IMR-90 (cell line): ENCODE measurements at regions not wholly inside any gene's neighbourhood (a gene's known extent, or its start where the extent isn't known, plus 50 kb on each side); places are given as distances from the start of the nearest gene placed in this dataset.

Experiments used
- ATAC-seq: fragments of 200-7000 bp; cut with Tn5 transposase; 2 replicates; pipeline ENCODE4 v1.9.1; 2020; ENCODE audit warnings: low read depth, mild to moderate bottlenecking, moderate library complexity
- BruUV-seq: library from RNA; stranded (reverse); fragments of 400-500 nt; replicated peaks from 2 replicates; lab custom pipeline; 2021; lab: Mats Ljungman, UMichigan
- CTCF ChIA-PET: fragments of 300-600 bp; formaldehyde crosslinking; extraction: SDS; loops from one replicate; lab custom pipeline; 2021; ENCODE audit warnings: antibody characterized with exemption; lab: Yijun Ruan, JAX
- POLR2A ChIA-PET: fragments of 300-600 bp; sonication (Branson Sonifier 250); formaldehyde crosslinking; loops from one replicate; lab custom pipeline; 2022; ENCODE audit warnings: antibody characterized with exemption; ENCODE audit not compliant: unreplicated experiment; lab: Charles Lee
- DNase-seq: peaks from one replicate; pipeline ENCODE4 v3.0.0; 2013
- H2AFZ ChIP-seq: replicated peaks from 2 replicates; pipeline ENCODE3; 2013; ENCODE audit warnings: low read length, mild to moderate bottlenecking; ENCODE audit not compliant: poor library complexity
- H2AK5ac ChIP-seq: 2 replicates; pipeline ENCODE4 v1.6.1; 2013; ENCODE audit warnings: low read depth, low read length, inconsistent platforms
- H2AK9ac ChIP-seq: replicated peaks from 2 replicates; pipeline ENCODE3; 2013; ENCODE audit warnings: mild to moderate bottlenecking, low read depth, low read length, moderate library complexity; ENCODE audit not compliant: poor library complexity
- H2BK120ac ChIP-seq: 2 replicates; pipeline ENCODE4 v1.6.1; 2013; ENCODE audit warnings: low read depth, low read length, inconsistent platforms
- H2BK15ac ChIP-seq: 3 replicates; pipeline ENCODE4 v1.6.1; 2013; ENCODE audit warnings: low read depth, low read length, inconsistent platforms
- H2BK20ac ChIP-seq: 2 replicates; pipeline ENCODE4 v1.6.1; 2013; ENCODE audit warnings: low read depth, mild to moderate bottlenecking, inconsistent platforms, low read length, moderate library complexity
- H2BK5ac ChIP-seq: 2 replicates; pipeline ENCODE4 v1.6.1; 2013; ENCODE audit warnings: mild to moderate bottlenecking, low read depth, low read length, inconsistent platforms; ENCODE audit not compliant: poor library complexity, severe bottlenecking
- H3K14ac ChIP-seq: replicated peaks from 2 replicates; pipeline ENCODE4 v1.6.1; 2013; ENCODE audit warnings: low read depth, low read length, inconsistent platforms
- H3K18ac ChIP-seq: 2 replicates; pipeline ENCODE4 v1.6.1; 2013; ENCODE audit warnings: low read depth, low read length, control low read depth
- H3K23ac ChIP-seq: 2 replicates; pipeline ENCODE4 v1.6.1; 2013; ENCODE audit warnings: low read depth, low read length, inconsistent platforms
- H3K27ac ChIP-seq: 2 replicates; pipeline ENCODE4 v1.5.1; 2013; ENCODE audit warnings: mild to moderate bottlenecking, control low read depth, low read length; ENCODE audit not compliant: insufficient read depth
- H3K27me3 ChIP-seq: 2 replicates; pipeline ENCODE4 v1.6.1; 2013; ENCODE audit warnings: low read length; ENCODE audit not compliant: control insufficient read depth, insufficient read depth
- H3K36me3 ChIP-seq: 2 replicates; pipeline ENCODE4 v1.6.1; 2013; ENCODE audit warnings: low read length, mixed read lengths; ENCODE audit not compliant: control insufficient read depth, insufficient read depth
- H3K4ac ChIP-seq: 2 replicates; pipeline ENCODE4 v1.6.1; 2013; ENCODE audit warnings: low read depth, low read length, inconsistent platforms
- H3K4me1 ChIP-seq: 2 replicates; pipeline ENCODE4 v1.6.1; 2013; ENCODE audit warnings: low read length, mixed read lengths; ENCODE audit not compliant: control insufficient read depth, insufficient read depth
- H3K4me2 ChIP-seq: 2 replicates; pipeline ENCODE4 v1.6.1; 2013; ENCODE audit warnings: low read depth, mild to moderate bottlenecking, control low read depth, low read length, moderate library complexity
- H3K4me3 ChIP-seq: 2 replicates; pipeline ENCODE4 v1.5.1; 2013; ENCODE audit warnings: low read depth, mild to moderate bottlenecking, control low read depth, low read length, moderate library complexity; ENCODE audit not compliant: insufficient read depth
- H3K56ac ChIP-seq: 2 replicates; pipeline ENCODE4 v1.6.1; 2013; ENCODE audit warnings: low read length, inconsistent platforms; ENCODE audit not compliant: insufficient read depth; ENCODE audit errors: extremely low read depth
- H3K79me1 ChIP-seq, 2 experiments: 2 replicates each; pipeline ENCODE4 v1.6.1; 2013; ENCODE audit warnings: low read length in 2 of 2, inconsistent platforms in 1 of 2, low read depth in 1 of 2
- H3K9ac ChIP-seq: 2 replicates; pipeline ENCODE4 v1.6.1; 2013; ENCODE audit warnings: low read depth, low read length, control low read depth
- H3K9me1 ChIP-seq: 2 replicates; pipeline ENCODE4 v1.6.1; 2013; ENCODE audit warnings: low read length, inconsistent platforms; ENCODE audit not compliant: insufficient read depth
- H3K9me3 ChIP-seq: 2 replicates; pipeline ENCODE4 v1.6.1; 2013; ENCODE audit warnings: low read length; ENCODE audit not compliant: control insufficient read depth, insufficient read depth
- H4K20me1 ChIP-seq: 2 replicates; pipeline ENCODE4 v1.6.1; 2013; ENCODE audit warnings: low read length, inconsistent platforms; ENCODE audit not compliant: insufficient read depth
- H4K5ac ChIP-seq: 2 replicates; pipeline ENCODE4 v1.6.1; 2013; ENCODE audit warnings: mild to moderate bottlenecking, low read depth, low read length, control low read depth
- H4K8ac ChIP-seq, 2 experiments: 2 replicates each; pipeline ENCODE4 v1.6.1; 2013; ENCODE audit warnings: low read depth in 2 of 2, low read length in 2 of 2, control low read depth in 1 of 2, inconsistent platforms in 1 of 2
- H4K91ac ChIP-seq: 2 replicates; pipeline ENCODE4 v1.6.1; 2013; ENCODE audit warnings: low read depth, low read length, inconsistent platforms; ENCODE audit not compliant: insufficient read depth
- BHLHE40 ChIP-seq: fragments of 150-350 bp; IDR thresholded peaks from 2 replicates; pipeline ENCODE4 v1.6.1; 2016; ENCODE audit warnings: mild to moderate bottlenecking, low read depth, low read length
- CEBPB ChIP-seq: IDR thresholded peaks from 2 replicates; pipeline ENCODE4 v1.6.1; 2012; ENCODE audit warnings: low read depth, low read length, improper control_type of control experiment
- CHD1 ChIP-seq: IDR thresholded peaks from 2 replicates; pipeline ENCODE4 v1.6.1; 2012; ENCODE audit warnings: low read depth, low read length, improper control_type of control experiment
- CTCF ChIP-seq: conservative IDR thresholded peaks from 2 replicates; pipeline ENCODE4 v1.5.1; 2012; ENCODE audit warnings: mild to moderate bottlenecking, low read depth, low read length, improper control_type of control experiment
- ELK1 ChIP-seq: fragments of 150-350 bp; IDR thresholded peaks from 2 replicates; pipeline ENCODE4 v1.6.1; 2016; ENCODE audit warnings: low read depth, mild to moderate bottlenecking, low read length, moderate library complexity, borderline replicate concordance
- FOS ChIP-seq: fragments of 150-350 bp; IDR thresholded peaks from 2 replicates; pipeline ENCODE4 v1.6.1; 2016; ENCODE audit warnings: low read depth, low read length
- MAFK ChIP-seq: IDR thresholded peaks from 2 replicates; pipeline ENCODE4 v1.6.1; 2012; ENCODE audit warnings: low read depth, low read length, improper control_type of control experiment
- MAZ ChIP-seq: IDR thresholded peaks from 2 replicates; pipeline ENCODE4 v1.6.1; 2012; ENCODE audit warnings: low read depth, mild to moderate bottlenecking, low read length, improper control_type of control experiment, moderate library complexity, borderline replicate concordance
- MXI1 ChIP-seq: IDR thresholded peaks from 2 replicates; pipeline ENCODE4 v1.6.1; 2012; ENCODE audit warnings: low read depth, mild to moderate bottlenecking, low read length, moderate library complexity, borderline replicate concordance
- NFE2L2 ChIP-seq: fragments of 150-350 bp; IDR thresholded peaks from 2 replicates; pipeline ENCODE4 v1.6.1; 2016; ENCODE audit warnings: low read depth, mild to moderate bottlenecking, low read length
- POLR2A ChIP-seq: IDR thresholded peaks from 2 replicates; pipeline ENCODE4 v1.6.1; 2012; ENCODE audit warnings: mild to moderate bottlenecking, low read depth, low read length
- RAD21 ChIP-seq: IDR thresholded peaks from 2 replicates; pipeline ENCODE4 v1.6.1; 2012; ENCODE audit warnings: low read length, improper control_type of control experiment
- RCOR1 ChIP-seq: IDR thresholded peaks from 2 replicates; pipeline ENCODE4 v1.6.1; 2012; ENCODE audit warnings: mild to moderate bottlenecking, low read length, improper control_type of control experiment; ENCODE audit not compliant: insufficient replicate concordance
- RFX5 ChIP-seq: IDR thresholded peaks from 2 replicates; pipeline ENCODE4 v1.8.0; 2012; ENCODE audit warnings: low read depth, mild to moderate bottlenecking, low read length, moderate library complexity
- SMC3 ChIP-seq: fragments of 150-350 bp; IDR thresholded peaks from 2 replicates; pipeline ENCODE4 v1.6.1; 2016; ENCODE audit warnings: low read depth, mild to moderate bottlenecking, antibody characterized with exemption, low read length, moderate library complexity
- USF2 ChIP-seq: fragments of 150-350 bp; IDR thresholded peaks from 2 replicates; pipeline ENCODE4 v1.6.1; 2017; ENCODE audit warnings: mild to moderate bottlenecking, antibody characterized with exemption, low read length, low read depth
- WGBS, 2 experiments: methylation state at CpG; one replicate each; pipeline versions ENCODE4 v1.1.5 to v1.1.7; 2013; ENCODE audit warnings: missing lambda C conversion rate in 2 of 2; ENCODE audit not compliant: insufficient read length in 1 of 2; ENCODE audit errors: extremely low coverage in 2 of 2; 5-methylcytosine and 5-hydroxymethylcytosine counted together
- dilution Hi-C: fragments of 300-500 bp; cut with HindIII; formaldehyde crosslinking; loops from one replicate; pipeline ENCODE4 v1.14.3; 2018; ENCODE audit warnings: low sequenced_read_pairs; ENCODE audit not compliant: unreplicated experiment
- in situ Hi-C: fragments of 300-500 bp; cut with MboI; formaldehyde crosslinking; loops from 3 replicates; pipeline ENCODE4 v1.14.3; 2019; ENCODE audit warnings: low sequenced_read_pairs, inconsistent platforms, mixed read lengths
- intact Hi-C: fragments of 100-400 bp; cut with micrococcal nuclease; formaldehyde crosslinking; loops from 2 replicates; pipeline ENCODE4 v1.10.0; 2022

- no peak overlapping the region for H2BK5ac ChIP-seq
- H3K4me2 ChIP-seq, result no peak overlapping the region
- no peaks in the 10 kb centered on the region for H3K79me1 ChIP-seq
- no peak for ATAC-seq
- CTCF ChIA-PET, result no interaction called here
- H3K23ac ChIP-seq, result no peak overlapping the region
- intact Hi-C loops, result no loop called here
- H3K14ac ChIP-seq, result no peak overlapping the region
- no peak overlapping the region for H3K18ac ChIP-seq
- POLR2A ChIA-PET, result no interaction called here
- H2BK20ac ChIP-seq, result no peak overlapping the region
- in situ Hi-C loops, result no loop called here
- no peak overlapping the region for H2AK5ac ChIP-seq
- H2AK9ac ChIP-seq, result no peak overlapping the region
- H4K20me1 ChIP-seq, result no peaks in the 10 kb centered on the region
- H3K4me3 ChIP-seq, result no peak overlapping the region
- H3K9me3 ChIP-seq, result peaks cover 33% of the 10 kb centered on the region
- no peaks in the 10 kb centered on the region for H3K9me1 ChIP-seq
- no peak overlapping the region for H3K4ac ChIP-seq
- no peak overlapping the region for H3K27ac ChIP-seq
- H3K4me1 ChIP-seq, result no peaks in the 10 kb centered on the region
- no TSS peak for BruUV-seq
- H2AFZ ChIP-seq, result no peak overlapping the region
- H3K9ac ChIP-seq, result no peak overlapping the region
- WGBS, 2 experiments, result no CpG with 5 or more reads among the region's 23 CpGs
- H4K91ac ChIP-seq, result no peak overlapping the region
- H3K36me3 ChIP-seq, result no peaks in the 10 kb centered on the region
- no peak for DNase-seq
- no peak overlapping the region for H4K8ac ChIP-seq
- H3K56ac ChIP-seq, result no peak overlapping the region
- no peak overlapping the region for H4K5ac ChIP-seq
- no peak overlapping the region for H2BK15ac ChIP-seq
- TF ChIP-seq RAD21 (no peak), RFX5 (no peak), POLR2A (no peak), RCOR1 (no peak), ELK1 (no peak), CEBPB (no peak), SMC3 (no peak), CHD1 (no peak), BHLHE40 (no peak), MXI1 (no peak), CTCF (no peak), USF2 (no peak), FOS (no peak), NFE2L2 (no peak), MAFK (no peak), MAZ (no peak)
- H2BK120ac ChIP-seq, result no peak overlapping the region
- dilution Hi-C loops, result no loop called here
- H3K27me3 ChIP-seq, result no peaks in the 10 kb centered on the region
These were observed 422.0 kb downstream of the GALR1 start for GRCh38 chr18:77671456-77672167.
